Fibroblast of lung (primary cell): ENCODE measurements at regions not wholly inside any gene's neighbourhood (a gene's known extent, or its start where the extent isn't known, plus 50 kb on each side); places are given as distances from the start of the nearest gene placed in this dataset.

ENCODE experiments used
- DNase-seq, 2 donors: peaks; one replicate each; pipeline versions ENCODE4 v3.0.0 to v3.0.0-alpha.2; 2010; ENCODE audit warnings: low read depth in 2 of 2
- H2AFZ ChIP-seq: 2 replicates; pipeline ENCODE4 v1.5.1; 2012; ENCODE audit warnings: low read length, control low read depth, inconsistent platforms
- H3K27ac ChIP-seq: 2 replicates; pipeline ENCODE4 v1.5.1; 2011; ENCODE audit warnings: low read length, control low read depth; ENCODE audit not compliant: insufficient read depth
- H3K27me3 ChIP-seq: 2 replicates; pipeline ENCODE4 v1.5.1; 2011; ENCODE audit warnings: mild to moderate bottlenecking, low read length; ENCODE audit not compliant: control insufficient read depth, insufficient read depth
- H3K36me3 ChIP-seq: 2 replicates; pipeline ENCODE4 v1.5.1; 2011; ENCODE audit warnings: low read length; ENCODE audit not compliant: control insufficient read depth, insufficient read depth
- H3K4me1 ChIP-seq: 2 replicates; pipeline ENCODE4 v1.5.1; 2011; ENCODE audit warnings: low read length; ENCODE audit not compliant: control insufficient read depth, insufficient read depth; ENCODE audit errors: extremely low read depth
- H3K4me2 ChIP-seq: 2 replicates; pipeline ENCODE4 v1.5.1; 2011; ENCODE audit warnings: low read length, control low read depth; ENCODE audit not compliant: insufficient read depth; ENCODE audit errors: extremely low read depth
- H3K4me3 ChIP-seq, 4 experiments: fragments of 200-600 bp in 1 of 4; sonication (generic) in 1 of 4; replicated peaks in 1 of 4; 2 replicates each; pipeline ENCODE4 v1.5.1; 2011 to 2016; ENCODE audit warnings: low read length in 4 of 4, low read depth in 3 of 4, mild to moderate bottlenecking in 3 of 4, control low read depth in 2 of 4, inconsistent platforms in 1 of 4, mixed read lengths in 1 of 4; ENCODE audit not compliant: insufficient read depth in 1 of 4; ENCODE audit errors: control extremely low read depth in 1 of 4
- H3K79me2 ChIP-seq: 2 replicates; pipeline ENCODE4 v1.5.1; 2012; ENCODE audit warnings: mild to moderate bottlenecking, low read length, inconsistent platforms; ENCODE audit not compliant: control insufficient read depth, insufficient read depth
- H3K9ac ChIP-seq: 2 replicates; pipeline ENCODE4 v1.5.1; 2011; ENCODE audit warnings: mild to moderate bottlenecking, low read length, control low read depth; ENCODE audit not compliant: insufficient read depth
- H3K9me3 ChIP-seq: 2 replicates; pipeline ENCODE4 v1.5.1; 2012; ENCODE audit warnings: low read depth, low read length; ENCODE audit not compliant: control insufficient read depth, insufficient read depth
- H4K20me1 ChIP-seq: 2 replicates; pipeline ENCODE4 v1.5.1; 2011; ENCODE audit warnings: low read length; ENCODE audit not compliant: control insufficient read depth, insufficient read depth; ENCODE audit errors: extremely low read depth
- EZH2 ChIP-seq: IDR thresholded peaks from 2 replicates; pipeline ENCODE4 v1.5.1; 2012; ENCODE audit warnings: low read length, control low read depth, mild to moderate bottlenecking; ENCODE audit errors: missing control alignments
- TF ChIP-seq, protein P1 (sequence below), 2 donors: IDR thresholded peaks in 1 of 2; conservative IDR thresholded peaks in 1 of 2; 1 replicate in 1 of 2; 2 replicates in 1 of 2; pipeline ENCODE4 v1.5.1; 2011 to 2012; ENCODE audit warnings: low read length in 2 of 2, control low read depth in 1 of 2, inconsistent platforms in 1 of 2, low read depth in 1 of 2, mild to moderate bottlenecking in 1 of 2

DNA sequence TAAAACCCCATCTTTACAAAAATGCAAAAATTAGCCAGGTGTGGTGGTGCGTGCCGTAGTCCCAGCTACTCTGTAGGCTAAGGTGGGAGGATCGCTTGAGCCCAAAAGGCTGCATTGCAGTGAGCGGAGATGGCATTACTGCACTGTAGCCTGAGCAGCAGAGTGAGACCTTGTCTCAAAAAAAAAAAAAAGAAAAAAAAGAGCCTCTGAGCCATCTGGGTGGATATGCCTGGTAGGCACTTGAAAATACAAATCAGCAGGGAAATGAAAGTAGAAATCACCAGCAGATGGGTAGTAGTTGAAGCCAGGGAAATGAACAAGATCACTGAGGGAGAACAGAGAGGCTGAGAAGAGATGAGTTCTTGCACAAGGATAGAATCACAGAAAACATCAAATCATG lies 131.0 kb upstream of the HMCN1 start:
- Histone ChIP-seq H3K4me3 (no peak overlapping the region), H2AFZ (no peak overlapping the region), H3K4me1 (no peaks in the 10 kb centered on the region), H3K9ac (no peak overlapping the region), H3K79me2 (no peaks in the 10 kb centered on the region), H3K36me3 (no peaks in the 10 kb centered on the region), H3K27me3 (no peaks in the 10 kb centered on the region), H3K4me2 (no peak overlapping the region), H3K27ac (no peak overlapping the region), H4K20me1 (no peaks in the 10 kb centered on the region), H3K9me3 (no peaks in the 10 kb centered on the region)
- no peak for TF ChIP-seq EZH2
- TF ChIP-seq, protein P1, sequence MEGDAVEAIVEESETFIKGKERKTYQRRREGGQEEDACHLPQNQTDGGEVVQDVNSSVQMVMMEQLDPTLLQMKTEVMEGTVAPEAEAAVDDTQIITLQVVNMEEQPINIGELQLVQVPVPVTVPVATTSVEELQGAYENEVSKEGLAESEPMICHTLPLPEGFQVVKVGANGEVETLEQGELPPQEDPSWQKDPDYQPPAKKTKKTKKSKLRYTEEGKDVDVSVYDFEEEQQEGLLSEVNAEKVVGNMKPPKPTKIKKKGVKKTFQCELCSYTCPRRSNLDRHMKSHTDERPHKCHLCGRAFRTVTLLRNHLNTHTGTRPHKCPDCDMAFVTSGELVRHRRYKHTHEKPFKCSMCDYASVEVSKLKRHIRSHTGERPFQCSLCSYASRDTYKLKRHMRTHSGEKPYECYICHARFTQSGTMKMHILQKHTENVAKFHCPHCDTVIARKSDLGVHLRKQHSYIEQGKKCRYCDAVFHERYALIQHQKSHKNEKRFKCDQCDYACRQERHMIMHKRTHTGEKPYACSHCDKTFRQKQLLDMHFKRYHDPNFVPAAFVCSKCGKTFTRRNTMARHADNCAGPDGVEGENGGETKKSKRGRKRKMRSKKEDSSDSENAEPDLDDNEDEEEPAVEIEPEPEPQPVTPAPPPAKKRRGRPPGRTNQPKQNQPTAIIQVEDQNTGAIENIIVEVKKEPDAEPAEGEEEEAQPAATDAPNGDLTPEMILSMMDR (conservative IDR thresholded peaks at IDR 0.05 in 1 of 2, IDR thresholded peaks at IDR 0.05 in 1 of 2; ENCODE audit: low read depth in 1 of 2, low read length in 2 of 2), result no peak
- no peak for DNase-seq

DNA sequence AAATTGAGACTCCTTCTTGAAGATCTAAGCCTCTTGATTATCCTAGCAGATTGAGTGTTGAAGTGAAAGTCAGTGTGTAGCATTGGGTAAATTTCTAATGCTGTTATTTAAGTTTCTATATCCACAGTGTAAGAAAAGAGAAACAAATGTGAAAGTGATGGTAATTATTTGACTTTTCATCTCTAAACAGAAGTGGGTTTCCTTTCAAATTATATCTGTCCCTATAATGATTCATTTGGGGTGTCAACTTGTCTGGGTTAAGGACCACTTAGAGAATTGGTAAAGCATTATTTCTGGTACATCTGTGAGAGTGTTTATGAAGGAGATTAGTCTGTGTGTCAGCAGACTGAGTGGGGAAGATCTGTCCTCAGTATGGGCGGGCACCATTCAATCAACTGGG lies 133.0 kb upstream of the HMCN1 start:
- H3K4me3 ChIP-seq, result no peak overlapping the region
- no peaks in the 10 kb centered on the region for H3K9me3 ChIP-seq
- H4K20me1 ChIP-seq, result no peaks in the 10 kb centered on the region
- TF ChIP-seq, protein P1 (conservative IDR thresholded peaks at IDR 0.05 in 1 of 2, IDR thresholded peaks at IDR 0.05 in 1 of 2; ENCODE audit: low read depth in 1 of 2, low read length in 2 of 2), result no peak
- TF ChIP-seq EZH2, result no peak
- no peaks in the 10 kb centered on the region for H3K4me1 ChIP-seq
- no peak overlapping the region for H3K4me2 ChIP-seq
- H3K36me3 ChIP-seq, result no peaks in the 10 kb centered on the region
- no peaks in the 10 kb centered on the region for H3K79me2 ChIP-seq
- H2AFZ ChIP-seq, result no peak overlapping the region
- no peak overlapping the region for H3K9ac ChIP-seq
- H3K27ac ChIP-seq, result no peak overlapping the region
- H3K27me3 ChIP-seq, result no peaks in the 10 kb centered on the region
- DNase-seq, result no peak

DNA sequence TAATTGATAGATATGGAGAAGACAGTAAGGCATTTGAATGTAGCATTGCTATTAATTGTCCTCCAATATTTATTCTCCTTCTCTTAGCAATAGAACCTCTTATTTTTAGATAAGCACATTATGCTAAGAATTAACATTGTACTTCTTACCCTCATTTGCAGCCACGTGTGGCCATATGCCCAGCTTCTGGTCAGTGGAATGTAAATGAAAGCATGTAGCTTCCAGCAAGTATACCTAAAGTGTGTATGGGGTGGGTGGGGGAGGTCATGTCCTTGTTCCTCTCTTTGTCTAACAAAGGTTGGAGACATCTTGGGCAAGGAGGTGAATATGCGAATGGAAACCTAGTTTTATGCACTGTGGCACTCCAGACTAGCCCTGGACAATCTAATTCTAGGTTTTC lies 133.6 kb upstream of the HMCN1 start:
- H2AFZ ChIP-seq, result no peak overlapping the region
- H3K79me2 ChIP-seq, result no peaks in the 10 kb centered on the region
- H3K4me1 ChIP-seq, result no peaks in the 10 kb centered on the region
- no peak for DNase-seq
- no peak overlapping the region for H3K27ac ChIP-seq
- no peak for TF ChIP-seq EZH2
- TF ChIP-seq, protein P1 (conservative IDR thresholded peaks at IDR 0.05 in 1 of 2, IDR thresholded peaks at IDR 0.05 in 1 of 2; ENCODE audit: low read depth in 1 of 2, low read length in 2 of 2), result no peak
- H3K36me3 ChIP-seq, result no peaks in the 10 kb centered on the region
- no peak overlapping the region for H3K4me3 ChIP-seq
- H3K27me3 ChIP-seq, result no peaks in the 10 kb centered on the region
- no peak overlapping the region for H3K9ac ChIP-seq
- H3K4me2 ChIP-seq, result no peak overlapping the region
- H4K20me1 ChIP-seq, result no peaks in the 10 kb centered on the region
- no peaks in the 10 kb centered on the region for H3K9me3 ChIP-seq
